ENCODE measurements at regions not wholly inside any gene's neighbourhood (a gene's known extent, or its start where the extent isn't known, plus 50 kb on each side); places are given as distances from the start of the nearest gene placed in this dataset.

DNA sequence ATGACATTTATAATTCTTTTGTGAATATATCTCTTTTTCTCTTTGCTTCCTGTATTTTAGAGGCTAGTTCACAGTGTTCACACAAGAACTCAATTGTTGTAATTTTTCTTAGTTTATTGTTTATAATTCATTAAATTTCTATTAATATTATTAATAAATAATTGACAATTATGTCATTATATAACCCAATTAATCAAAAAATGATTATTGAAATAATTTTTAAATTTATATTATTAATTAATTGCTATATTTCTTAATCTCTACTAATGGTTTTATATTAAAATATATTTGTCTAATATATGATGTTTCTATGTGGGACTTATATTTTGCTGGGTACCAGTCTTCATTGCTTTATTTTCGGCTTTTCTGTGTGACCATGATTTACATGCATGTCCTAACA is 618.4 kb downstream of the CDH9 start:
- no peak for TF ChIP-seq POLR2A (IDR thresholded peaks at IDR 0.05)
- TF ChIP-seq, protein P1, sequence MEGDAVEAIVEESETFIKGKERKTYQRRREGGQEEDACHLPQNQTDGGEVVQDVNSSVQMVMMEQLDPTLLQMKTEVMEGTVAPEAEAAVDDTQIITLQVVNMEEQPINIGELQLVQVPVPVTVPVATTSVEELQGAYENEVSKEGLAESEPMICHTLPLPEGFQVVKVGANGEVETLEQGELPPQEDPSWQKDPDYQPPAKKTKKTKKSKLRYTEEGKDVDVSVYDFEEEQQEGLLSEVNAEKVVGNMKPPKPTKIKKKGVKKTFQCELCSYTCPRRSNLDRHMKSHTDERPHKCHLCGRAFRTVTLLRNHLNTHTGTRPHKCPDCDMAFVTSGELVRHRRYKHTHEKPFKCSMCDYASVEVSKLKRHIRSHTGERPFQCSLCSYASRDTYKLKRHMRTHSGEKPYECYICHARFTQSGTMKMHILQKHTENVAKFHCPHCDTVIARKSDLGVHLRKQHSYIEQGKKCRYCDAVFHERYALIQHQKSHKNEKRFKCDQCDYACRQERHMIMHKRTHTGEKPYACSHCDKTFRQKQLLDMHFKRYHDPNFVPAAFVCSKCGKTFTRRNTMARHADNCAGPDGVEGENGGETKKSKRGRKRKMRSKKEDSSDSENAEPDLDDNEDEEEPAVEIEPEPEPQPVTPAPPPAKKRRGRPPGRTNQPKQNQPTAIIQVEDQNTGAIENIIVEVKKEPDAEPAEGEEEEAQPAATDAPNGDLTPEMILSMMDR (IDR thresholded peaks at IDR 0.05) = no peak
